Activated CD4-positive, alpha-beta T cell treated with anti-CD3 and anti-CD28 coated beads, Interleukin-2, amount 10 ng/mL, durations not matched to agents 24 days and 14 days (primary cell): ENCODE measurements at regions not wholly inside any gene's neighbourhood (a gene's known extent, or its start where the extent isn't known, plus 50 kb on each side); places are given as distances from the start of the nearest gene placed in this dataset.
A peak's percentile ranks its signal among the peaks of the same experiment; 100 is the strongest.
"Not testable (repeated sequence)": the region's sequence is repeated elsewhere in the genome, so short reads cannot be mapped to it uniquely, and the experiment has no call there.

Experiments used
- DNase-seq: peaks from one replicate; pipeline ENCODE4 v3.0.0; 2022
- H3K27ac Mint-ChIP-seq: one replicate; pipeline ENCODE4 v1.8.0; 2022; ENCODE audit warnings: mild to moderate bottlenecking, mixed read lengths
- H3K27me3 Mint-ChIP-seq: one replicate; pipeline ENCODE4 v1.8.0; 2022; ENCODE audit warnings: mixed read lengths
- H3K36me3 Mint-ChIP-seq: one replicate; pipeline ENCODE4 v1.8.0; 2022; ENCODE audit warnings: low read depth, mild to moderate bottlenecking, mixed read lengths
- H3K4me1 Mint-ChIP-seq: one replicate; pipeline ENCODE4 v1.8.0; 2021; ENCODE audit warnings: mixed read lengths
- H3K4me3 Mint-ChIP-seq: one replicate; pipeline ENCODE4 v1.8.0; 2022; ENCODE audit warnings: mild to moderate bottlenecking, moderate library complexity, mixed read lengths
- H3K9me3 Mint-ChIP-seq: one replicate; pipeline ENCODE4 v1.8.0; 2021; ENCODE audit warnings: mixed read lengths
- intact Hi-C: fragments of 100-400 bp; cut with micrococcal nuclease; formaldehyde crosslinking; loops from one replicate; pipeline ENCODE4 v1.15.1; 2023

DNA sequence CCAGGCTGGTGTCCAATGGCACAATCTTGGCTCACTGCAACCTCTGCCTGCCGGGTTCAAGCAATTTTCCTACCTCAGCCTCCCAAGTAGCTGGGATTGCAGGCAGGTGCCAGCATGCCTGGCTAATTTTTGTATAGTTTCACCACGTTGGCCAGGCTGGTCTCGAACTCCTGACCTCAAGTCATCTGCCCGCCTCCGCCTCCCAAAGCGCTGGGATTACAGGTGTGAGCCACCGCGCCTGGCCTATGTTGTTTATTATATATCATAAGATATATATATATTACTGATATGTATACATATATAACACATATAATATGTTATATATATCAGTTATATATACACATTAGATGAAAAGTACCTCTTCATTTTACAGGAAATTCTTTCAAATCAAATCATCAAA is 914.7 kb downstream of the FOXD4L5 start:
- H3K27me3 Mint-ChIP-seq, H3K4me1 Mint-ChIP-seq, H3K27ac Mint-ChIP-seq, H3K36me3 Mint-ChIP-seq, intact Hi-C loops, H3K4me3 Mint-ChIP-seq, H3K9me3 Mint-ChIP-seq: not testable (repeated sequence)
- peak; percentile 60 for DNase-seq

DNA sequence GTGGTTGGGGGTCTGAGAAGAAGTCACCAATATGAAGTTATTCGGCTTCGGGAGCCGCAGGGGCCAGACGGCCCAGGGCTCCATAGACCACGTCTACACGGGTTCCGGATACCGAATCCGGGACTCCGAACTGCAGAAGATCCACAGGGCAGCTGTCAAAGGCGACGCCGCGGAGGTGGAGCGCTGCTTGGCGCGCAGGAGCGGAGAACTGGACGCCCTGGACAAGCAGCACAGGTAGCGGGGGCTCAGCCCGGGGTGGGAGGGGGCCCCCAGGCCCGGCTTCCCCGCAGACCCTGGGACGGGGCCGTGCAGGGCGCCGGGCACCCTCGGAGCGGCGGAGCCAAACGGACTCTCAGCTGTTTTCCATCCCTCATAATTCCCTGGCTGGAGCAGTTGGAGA is 915.4 kb downstream of the FOXD4L5 start:
- H3K4me1 Mint-ChIP-seq, H3K27me3 Mint-ChIP-seq, H3K36me3 Mint-ChIP-seq, H3K4me3 Mint-ChIP-seq, intact Hi-C loops, H3K27ac Mint-ChIP-seq, H3K9me3 Mint-ChIP-seq: not testable (repeated sequence)
- DNase-seq: peak; percentile 50

- DNase-seq: peak; percentile 95
- H3K9me3 Mint-ChIP-seq, intact Hi-C loops, H3K27ac Mint-ChIP-seq, H3K36me3 Mint-ChIP-seq, H3K4me1 Mint-ChIP-seq, H3K27me3 Mint-ChIP-seq: not testable (repeated sequence)
- H3K4me3 Mint-ChIP-seq: peak overlapping the region; percentile 40
These were observed 915.9 kb downstream of the FOXD4L5 start for GRCh38 chr9:64369114-64369513.

DNA sequence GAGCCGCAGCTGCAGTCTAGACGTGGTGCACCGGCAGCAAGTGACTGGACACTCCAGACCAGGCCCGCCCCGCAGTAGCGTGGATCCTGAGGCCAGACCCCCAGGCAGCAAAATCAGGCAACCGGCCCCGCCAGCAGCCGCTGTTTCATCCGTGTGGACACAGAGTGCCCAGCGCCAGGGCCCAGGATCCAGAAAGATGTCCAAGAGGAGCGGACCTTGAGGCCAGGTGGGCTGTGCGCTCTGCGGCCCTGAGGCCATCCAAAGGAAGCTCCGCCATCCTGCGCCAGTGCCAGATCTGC is 916.4 kb downstream of the FOXD4L5 start:
- intact Hi-C loops: not testable (repeated sequence)

GRCh38 chr9:64367826-64368643 is 917.0 kb downstream of the FOXD4L5 start:
- H3K4me1 Mint-ChIP-seq, H3K36me3 Mint-ChIP-seq, H3K27me3 Mint-ChIP-seq, intact Hi-C loops, H3K9me3 Mint-ChIP-seq, H3K27ac Mint-ChIP-seq: not testable (repeated sequence)
- peak; percentile 57 for DNase-seq
- H3K4me3 Mint-ChIP-seq: peak overlapping the region; percentile 58

More for the DNA sequence above, 916.4 kb downstream of the FOXD4L5 start:
- peak overlapping the region; percentile 58 for H3K4me3 Mint-ChIP-seq
- not testable (repeated sequence) for DNase-seq, H3K27me3 Mint-ChIP-seq, H3K36me3 Mint-ChIP-seq, H3K27ac Mint-ChIP-seq, H3K4me1 Mint-ChIP-seq, H3K9me3 Mint-ChIP-seq
